SIG-M5 treated with dmso at 0.1 percent for 504 hours (cell line): ENCODE measurements at regions not wholly inside any gene's neighbourhood (a gene's known extent, or its start where the extent isn't known, plus 50 kb on each side); places are given as distances from the start of the nearest gene placed in this dataset.
"Not testable (repeated sequence)": the region's sequence is repeated elsewhere in the genome, so short reads cannot be mapped to it uniquely, and the experiment has no call there.

ENCODE experiments used
- DNase-seq: peaks from one replicate; lab custom pipeline; 2025; ENCODE audit not compliant: unreplicated experiment; lab: John Stamatoyannopoulos, UW

DNA sequence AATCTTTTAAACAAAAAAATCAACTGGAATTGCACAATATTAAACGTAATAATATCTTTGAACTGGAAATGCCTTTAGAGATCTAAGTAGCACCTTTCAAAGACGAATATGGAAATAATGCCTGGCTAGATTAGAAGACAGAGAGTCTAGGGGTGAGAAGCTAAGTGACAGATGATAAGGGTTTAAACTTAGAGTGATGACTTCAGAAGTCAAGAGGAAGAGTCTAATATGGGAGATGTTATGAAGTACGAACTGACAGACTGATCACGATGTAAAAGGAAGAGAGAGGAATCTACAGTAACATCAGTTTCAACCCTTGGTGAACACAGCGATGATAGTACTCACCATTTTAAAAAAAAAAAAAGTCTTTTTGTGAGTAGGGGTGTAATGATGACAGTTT is 57.9 kb downstream of the HINT1 start:
- DNase-seq, result no peak

DNA sequence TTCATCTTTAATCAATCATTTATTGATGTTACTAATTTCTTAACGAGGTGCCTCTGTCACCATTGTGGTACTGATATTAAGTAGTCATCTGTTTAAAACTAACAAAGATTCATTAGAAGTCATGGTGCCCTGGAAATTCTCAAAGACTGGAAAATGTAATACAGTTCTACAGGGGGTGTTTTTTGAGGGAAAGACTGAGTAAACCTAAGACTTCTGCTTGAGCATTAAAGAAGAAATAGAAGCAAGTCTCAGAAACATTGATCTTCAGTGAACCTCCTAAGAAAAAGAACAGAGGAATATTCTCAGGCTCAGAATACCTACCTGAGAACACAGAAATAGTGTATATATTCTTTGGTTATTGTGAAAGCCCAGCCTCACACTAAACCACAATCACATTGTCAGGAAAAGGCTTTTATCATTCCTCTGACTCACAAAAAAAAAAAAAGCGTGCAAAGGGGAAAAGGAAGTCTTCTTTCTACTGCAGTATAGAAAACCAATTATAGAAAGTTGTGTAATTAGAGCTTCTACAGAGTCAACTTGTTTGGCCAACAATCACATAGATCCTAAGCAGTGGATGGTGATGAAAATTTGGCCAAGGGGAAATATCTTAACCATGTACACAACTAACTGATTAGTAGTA is 60.8 kb downstream of the HINT1 start:
- DNase-seq, result peak; percentile 91

DNA sequence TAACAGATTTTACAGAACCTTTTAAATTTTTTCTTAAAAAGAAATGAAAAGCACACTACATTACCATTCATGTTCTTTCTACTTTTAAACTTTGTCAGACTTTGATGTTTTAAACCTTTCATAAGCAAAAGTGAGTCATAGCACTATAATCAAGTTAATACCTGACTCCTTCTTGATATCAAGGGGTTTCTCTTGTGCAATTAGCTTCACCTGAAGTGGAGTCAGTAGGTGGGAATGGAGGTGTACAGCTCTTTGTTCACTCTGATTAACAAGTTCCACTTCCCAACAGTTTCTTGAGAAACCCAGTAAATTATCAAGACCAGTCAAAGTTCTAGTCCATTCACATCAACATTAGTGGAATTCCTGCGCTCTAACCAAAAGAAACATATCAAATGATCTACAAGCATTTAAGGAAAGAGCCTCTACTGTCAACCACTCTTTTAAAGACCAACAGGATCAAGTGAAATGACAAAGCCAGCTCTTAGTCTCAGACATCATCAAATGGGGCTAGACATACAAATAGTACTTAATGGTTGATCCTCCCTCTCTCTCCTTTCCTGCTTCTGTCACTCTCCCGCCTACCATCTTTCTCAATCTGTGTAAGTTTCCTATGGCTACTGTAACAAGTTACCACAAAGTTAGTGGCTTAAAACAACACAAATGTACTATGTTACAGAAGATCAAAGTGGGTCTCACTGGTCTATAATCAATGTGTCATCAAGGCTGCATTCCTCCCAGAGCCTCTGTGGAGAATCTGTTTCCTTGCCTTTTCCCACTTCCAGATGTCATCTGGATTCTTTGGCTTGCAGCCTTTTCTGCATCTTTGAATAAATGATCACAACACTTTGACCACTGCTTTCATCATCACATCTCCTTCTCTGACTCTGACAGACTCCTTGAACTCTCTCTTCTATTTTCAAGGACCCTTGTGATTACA is 68.0 kb downstream of the HINT1 start:
- DNase-seq, result no peak

DNA sequence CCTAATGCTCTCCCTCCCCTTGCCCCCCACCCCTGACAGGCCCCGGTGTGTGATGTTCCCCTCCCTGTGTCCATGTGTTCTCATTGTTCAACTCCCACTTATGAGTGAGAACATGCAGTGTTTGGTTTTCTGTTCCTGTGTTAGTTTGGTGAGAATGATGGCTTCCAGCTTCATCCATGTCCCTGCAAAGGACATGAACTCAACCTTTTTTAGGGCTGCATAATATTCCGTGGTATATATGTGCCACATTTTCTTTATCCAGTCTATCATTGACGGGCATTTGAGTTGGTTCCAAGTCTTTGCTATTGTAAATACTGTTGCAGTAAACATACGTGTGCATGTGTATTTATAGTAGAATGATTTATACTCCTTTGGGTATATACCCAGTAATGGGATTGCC is 69.5 kb downstream of the HINT1 start:
- not testable (repeated sequence) for DNase-seq

DNA sequence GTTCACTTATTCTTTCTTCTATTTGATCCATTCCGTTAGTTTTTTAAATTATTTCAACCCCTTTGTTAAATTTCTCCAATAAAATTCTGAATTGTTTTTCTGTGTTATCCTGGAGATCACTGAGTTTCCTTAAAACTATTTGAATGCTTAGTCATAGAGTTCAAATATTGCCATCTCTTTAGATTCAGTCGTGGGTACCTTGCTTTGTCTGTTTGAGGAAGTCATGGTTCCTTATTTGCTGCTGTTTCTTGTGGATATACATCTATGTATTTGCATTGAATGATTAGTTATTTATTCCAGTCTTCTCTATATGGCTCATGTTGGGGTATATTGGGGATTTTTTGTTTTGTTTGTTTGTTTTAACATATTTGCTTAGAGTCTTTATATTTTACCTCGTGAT is 80.6 kb downstream of the HINT1 start:
- DNase-seq, result peak; percentile 42

DNA sequence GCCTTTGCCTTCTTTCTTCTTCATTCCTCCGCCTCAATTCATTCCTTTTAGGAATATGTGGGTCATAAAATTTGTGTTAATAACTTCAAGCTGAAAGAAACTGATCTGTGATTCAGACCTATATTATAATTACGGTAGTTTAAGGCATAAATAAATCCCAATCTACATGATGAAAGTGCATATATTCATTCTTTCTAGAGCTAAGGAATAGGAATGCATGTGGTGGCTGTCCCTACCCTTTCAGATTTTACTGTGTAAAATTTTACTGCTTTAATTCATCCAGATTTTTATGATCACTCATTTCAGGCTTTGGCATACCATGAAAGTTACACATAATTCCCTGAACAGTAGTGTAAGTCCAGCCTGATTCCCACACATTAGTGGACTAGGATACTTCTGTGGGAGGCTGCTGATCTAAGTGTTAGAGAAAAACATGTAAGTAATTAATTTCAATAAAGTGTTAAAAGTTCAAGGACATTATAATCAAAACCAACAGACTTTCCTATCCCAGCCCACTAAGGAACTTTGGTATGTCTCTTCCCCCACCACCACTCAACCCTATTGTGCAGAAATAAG is 83.1 kb downstream of the HINT1 start:
- no peak for DNase-seq

DNA sequence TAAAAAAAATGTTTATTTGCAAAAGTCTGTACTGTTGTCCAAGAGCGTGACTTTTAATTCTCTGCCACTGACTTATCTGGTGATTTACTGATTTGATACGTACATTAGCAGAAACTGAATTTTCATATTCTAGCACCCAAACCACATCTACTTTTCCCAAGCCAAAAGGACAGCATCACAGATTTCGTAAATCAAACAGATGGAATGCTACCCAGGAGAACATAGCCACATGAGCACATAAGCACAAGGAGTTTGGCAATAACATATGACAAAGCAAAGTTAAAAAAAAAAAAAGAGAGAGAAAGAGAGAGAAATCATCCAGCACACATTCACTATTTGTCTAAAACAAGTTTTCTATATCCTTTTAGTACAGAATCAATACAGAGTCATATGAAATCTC is 83.7 kb downstream of the HINT1 start:
- DNase-seq, result no peak

DNA sequence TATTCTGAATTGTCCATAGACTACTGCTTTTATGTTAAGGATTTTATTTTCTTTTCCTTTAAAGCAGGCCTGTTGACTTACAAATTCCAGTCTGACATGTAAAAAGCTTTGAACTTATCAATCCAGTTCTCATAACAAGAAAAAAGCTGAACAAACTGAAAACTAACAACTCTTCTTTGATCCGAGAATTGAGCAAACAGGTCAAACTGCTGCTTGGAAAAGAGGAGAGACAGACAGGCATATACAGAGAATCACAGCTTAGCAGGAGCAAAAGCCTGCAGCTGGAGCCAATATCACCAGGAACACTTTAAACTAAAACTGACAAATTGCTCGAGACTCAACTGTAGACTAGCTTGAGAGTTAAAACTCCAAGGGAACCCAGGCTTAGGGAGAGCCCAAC is 85.8 kb downstream of the HINT1 start:
- DNase-seq, result no peak

DNA sequence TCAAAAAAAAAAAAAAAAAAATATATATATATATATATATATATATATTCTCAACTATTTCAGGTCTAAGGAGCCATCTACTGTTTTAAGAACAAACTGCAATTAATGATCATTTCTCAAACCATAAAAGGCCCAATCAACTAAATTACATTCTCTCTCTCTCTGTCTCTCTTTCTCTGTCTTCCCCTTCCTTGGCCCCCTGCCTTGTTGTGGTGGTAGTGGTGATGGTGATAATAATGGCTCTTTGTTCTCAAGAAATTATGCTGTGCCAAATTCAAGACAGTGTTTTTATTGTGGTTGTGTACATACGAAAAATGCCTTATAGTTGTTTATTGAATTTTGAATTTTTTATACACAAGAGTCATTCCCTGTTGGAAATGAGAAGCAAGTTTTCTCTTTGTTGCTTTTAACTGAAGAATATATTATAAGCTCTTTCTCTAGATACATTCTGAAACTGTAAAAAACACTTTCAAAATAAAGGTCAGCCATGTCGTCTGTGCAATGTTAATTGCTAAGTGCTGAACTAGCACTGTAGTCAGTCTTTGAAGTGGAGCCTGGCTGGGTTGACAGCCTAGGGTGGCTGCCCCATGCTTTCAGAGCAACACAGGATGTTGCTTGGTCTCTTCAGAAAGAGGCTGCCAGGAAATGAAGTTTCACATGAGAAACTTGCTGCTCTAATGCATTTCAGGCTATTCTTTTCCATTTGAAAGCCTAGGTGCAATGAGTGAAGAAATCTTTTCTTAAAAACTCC is 96.0 kb downstream of the HINT1 start:
- peak; percentile 18 for DNase-seq

DNA sequence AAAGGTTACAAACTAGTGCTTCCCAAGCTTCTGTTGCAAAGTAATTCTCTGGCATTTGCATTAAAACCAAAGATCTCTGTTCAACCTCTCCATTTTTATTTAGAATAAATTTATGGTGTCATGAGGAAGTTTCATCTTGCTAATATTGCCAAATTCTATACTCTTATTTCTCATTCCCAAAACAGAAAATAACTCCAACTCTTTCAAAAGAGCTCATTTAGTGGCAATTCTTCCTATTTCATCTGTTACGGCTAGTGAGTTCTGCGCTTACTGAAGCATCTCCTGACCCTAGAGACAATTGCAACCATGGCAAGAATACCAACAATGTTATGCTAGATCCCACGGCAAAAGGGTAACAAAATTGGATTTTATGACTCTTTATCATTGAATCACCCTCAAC is 97.0 kb downstream of the HINT1 start:
- DNase-seq, result peak; percentile 44

DNA sequence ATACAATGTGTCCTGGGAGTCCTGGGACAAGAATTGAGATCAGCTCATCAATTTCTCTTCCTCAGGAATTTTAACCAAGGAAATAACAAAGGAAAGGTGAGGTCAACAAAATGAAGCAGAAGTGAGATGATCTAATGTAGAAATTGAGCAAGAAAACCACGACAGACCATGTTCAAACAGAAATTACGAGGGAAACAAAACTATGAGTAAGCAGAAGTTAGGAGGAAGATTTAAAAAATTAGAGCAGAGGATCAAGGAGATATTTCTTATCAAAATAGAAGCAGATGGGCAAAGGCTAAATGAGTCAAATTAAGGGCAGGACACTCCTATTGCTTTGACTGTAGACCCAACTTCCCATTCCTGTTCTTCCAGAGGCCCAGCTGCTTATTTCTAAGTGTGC is 97.4 kb downstream of the HINT1 start:
- DNase-seq, result peak; percentile 89

DNA sequence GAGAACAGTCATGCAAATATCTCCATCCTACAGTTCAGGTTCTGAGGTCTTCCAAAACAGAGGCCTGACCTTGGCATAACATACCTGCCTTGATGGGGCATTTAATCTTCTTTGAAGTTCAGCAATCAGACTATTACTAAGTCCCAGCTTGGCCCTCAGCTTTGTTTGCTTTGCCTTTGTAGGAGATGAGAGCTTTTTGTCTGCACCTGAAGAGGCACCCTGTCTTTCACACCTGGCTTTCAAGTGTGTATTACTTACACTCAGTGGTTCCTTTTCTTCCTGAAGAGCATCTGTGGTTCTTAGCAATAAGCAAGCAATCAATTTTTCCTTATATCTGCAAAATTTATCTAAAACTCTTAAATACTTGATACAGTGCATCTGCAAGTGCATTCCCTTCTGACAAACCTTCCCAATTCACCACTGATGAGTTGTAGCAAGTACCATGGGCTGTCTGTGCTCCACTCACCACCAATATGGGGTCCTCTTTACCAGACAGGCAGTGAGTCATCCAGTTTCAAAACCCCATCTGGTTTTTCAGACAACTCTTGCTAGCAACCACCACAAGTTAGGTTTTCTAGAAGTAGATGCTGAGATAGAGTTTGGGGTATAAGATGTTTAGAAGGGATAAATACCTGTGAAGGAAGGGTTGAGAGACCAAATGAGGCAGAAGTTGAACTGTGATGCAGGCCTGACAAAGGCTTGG is 100.2 kb downstream of the HINT1 start:
- DNase-seq, result peak; percentile 48

DNA sequence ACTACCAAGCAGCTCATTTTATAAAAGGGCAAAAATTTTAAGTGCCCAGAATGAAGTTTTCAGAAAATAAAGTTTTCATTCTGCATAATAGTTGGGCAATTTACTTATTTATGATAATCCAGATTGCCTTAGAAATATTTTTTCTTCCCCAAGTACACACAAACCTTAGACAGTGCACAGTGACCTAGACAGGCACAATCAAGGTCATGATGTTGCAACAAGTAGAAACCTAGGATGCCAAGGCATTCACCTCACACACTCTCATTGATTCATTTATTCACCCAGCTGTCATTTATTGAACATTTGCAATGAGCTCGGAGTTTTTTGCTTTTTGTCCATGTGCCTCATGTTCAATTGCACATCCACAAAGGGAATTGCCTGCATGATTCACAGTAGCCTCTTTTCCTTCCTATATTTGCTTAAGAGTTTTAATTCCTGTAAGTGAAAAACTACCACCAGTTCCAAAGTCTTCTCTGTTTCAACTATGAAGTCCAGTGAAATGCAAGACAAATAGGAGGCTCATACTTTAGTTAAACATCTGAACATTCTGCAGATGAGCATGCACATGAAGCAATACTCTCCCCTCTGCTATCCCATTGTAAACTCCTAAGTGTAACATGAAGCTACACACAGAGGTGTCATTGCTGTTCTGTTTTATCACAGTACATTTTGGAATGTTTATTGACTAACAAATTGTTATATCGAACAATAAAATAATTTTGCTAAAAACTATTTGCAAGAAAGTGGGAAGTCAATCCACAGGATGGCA is 122.9 kb downstream of the HINT1 start:
- no peak for DNase-seq

DNA sequence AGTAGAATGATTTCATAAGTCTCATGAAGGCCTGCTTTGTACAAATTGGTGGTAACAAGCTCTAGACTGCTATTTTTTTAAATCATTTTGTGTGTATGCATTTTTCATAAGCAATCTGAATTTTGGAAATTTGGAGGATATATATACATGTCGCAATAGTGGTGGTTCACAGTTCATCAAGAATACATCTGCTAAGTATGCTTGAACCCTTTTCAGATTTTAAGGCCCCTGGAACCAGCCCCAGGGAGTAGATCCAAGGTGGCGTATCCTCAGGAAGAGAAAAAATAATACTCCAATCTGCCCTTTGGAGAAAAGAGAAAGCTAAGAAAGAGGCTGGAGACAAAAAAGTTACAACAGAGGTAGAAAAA is 141.6 kb downstream of the HINT1 start:
- no peak for DNase-seq

DNA sequence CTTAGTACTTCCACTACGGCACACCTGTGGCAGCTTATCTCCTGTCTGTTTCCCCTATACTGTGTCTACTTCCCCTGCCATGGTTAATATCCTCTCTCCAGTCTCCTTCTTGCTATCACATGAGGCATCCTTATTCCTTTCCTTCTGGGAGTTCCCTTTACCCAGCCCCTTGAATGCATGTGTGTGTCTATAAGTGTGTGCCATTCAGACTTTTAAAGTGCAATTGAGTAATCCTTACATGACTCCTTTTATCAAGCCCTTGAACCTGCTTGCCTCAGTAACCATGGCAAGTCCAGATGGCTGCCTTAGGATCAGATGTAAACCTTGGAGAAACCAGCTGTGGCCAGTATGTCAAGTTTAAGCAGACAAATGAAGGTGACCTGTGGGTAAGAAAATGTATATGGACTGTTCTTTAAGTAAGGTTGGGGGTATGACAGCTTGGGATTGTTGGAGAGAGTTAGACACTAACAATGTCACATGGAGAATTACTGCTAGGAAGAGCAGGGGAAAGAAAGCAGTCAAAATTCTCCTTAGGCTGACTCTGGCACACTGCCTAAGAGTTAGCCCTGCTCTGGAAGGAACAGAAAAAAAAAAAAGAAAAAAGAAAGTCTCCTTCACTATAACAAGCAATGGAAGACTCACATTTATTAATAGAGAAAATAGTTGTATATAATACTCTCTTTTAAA is 142.1 kb downstream of the HINT1 start:
- DNase-seq, result no peak

DNA sequence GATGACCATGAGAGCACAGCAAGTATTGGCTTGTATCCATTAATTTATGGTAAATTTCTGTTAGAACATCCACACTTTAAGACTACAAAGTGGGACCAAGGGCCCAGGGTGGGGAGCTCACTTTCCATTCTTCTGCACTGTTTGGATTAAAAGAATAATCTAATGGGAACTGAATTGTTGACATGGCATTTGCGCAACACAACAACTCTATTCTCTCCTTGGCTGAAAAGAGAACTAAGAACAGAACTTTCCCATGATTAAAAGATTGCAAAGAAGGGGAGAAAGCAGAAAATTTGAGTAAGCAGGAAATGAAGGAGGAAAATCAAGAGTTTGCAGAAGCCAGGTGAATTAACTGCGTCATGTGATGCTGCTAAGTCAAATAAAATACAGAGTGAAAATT is 143.4 kb downstream of the HINT1 start:
- DNase-seq, result peak; percentile 2

DNA sequence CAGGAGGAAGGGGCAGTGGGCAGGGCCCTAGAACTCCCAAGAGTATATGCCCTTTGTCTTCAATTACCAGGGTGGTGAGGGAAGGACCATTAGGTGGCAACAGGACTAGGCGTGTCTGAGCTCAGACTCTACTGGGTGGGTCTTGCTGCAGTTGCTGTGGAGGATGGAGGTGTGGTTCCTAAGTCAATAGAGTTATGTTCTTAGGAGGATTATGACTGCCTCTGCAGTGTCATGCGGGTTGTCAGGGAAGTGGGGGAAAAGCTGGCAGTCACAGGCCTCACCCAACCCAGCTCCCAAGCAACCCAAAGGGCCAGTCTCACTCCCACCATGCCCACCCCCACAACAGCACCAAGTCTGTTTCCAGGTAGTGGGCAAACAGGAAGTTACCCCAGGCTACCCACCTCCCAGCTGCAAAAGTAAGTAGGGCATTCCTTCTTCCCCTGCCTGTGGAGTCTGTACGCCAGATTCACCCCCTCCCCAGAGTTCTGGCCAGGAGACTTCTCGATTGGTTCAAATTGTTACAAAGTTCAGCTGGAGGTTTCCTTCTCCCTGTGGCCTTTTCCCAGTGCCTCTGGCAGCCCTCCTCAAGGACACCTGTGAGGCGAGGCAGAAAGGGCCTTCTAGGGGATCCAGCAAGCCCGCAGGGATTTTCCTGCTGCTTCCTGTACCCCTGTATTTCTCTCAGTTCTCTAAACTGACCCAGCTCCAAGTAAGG is 145.3 kb downstream of the HINT1 start:
- peak; percentile 5 for DNase-seq

DNA sequence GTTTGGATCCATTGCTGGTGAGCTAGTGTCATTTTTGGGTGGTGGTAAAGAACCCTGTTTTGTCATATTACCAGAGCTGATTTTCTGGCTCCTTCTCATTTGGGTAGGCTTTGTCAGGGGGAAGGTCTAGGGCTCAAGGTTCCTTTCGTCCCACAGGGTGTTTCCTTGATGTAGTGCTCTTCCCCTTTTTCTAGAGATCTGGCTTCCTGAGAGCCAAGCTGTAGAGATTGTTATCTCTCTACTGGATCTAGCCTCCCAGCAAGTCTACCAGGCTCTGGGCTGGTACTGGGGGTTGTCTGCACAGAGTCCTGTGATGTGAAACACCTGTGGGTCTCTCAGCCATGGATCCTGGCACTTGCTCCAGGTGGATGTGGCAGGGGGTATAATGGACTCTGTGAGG is 145.9 kb downstream of the HINT1 start:
- no peak for DNase-seq

DNA sequence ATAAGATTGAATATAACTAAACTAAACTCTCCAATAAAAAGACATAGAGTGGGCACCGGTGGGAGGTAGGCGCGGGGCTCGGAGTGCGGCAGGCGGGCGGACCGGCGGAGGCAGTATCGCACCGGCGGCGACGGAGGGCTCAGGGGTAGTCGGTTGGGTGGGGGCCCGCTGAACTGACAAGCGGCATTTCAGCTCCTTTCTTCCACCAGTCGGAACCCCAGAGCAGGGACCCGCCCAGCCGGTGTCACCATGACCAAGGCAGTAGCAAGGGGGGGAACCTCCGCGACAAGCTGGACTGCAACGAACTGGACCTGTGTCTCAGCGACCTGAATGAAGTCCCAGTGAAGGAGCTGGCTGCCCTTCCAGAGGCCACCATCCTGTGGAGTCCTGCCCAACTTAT is 156.7 kb downstream of the HINT1 start:
- no peak for DNase-seq
